WTC11 (cell line): ENCODE measurements at regions not wholly inside any gene's neighbourhood (a gene's known extent, or its start where the extent isn't known, plus 50 kb on each side); places are given as distances from the start of the nearest gene placed in this dataset.

Experiments
- ATAC-seq: fragments of 200-7000 bp; cut with Tn5 transposase; 2 replicates; pipeline ENCODE4 v1.10.0; 2021; ENCODE audit warnings: mild to moderate bottlenecking, moderate library complexity
- CTCF ChIA-PET: fragments of 300-600 bp; sonication (Branson Sonifier 250); formaldehyde crosslinking; loops from one replicate; lab custom pipeline; 2021; ENCODE audit warnings: antibody characterized with exemption; lab: Charles Lee
- POLR2A ChIA-PET: fragments of 350-600 bp; sonication (Branson Sonifier 250); formaldehyde crosslinking; loops from one replicate; lab custom pipeline; 2021; ENCODE audit warnings: antibody characterized with exemption; lab: Charles Lee
- DNase-seq: peaks from one replicate; pipeline ENCODE4 v3.0.0; 2021; ENCODE audit warnings: low spot score
- H3K27ac Mint-ChIP-seq: 2 replicates; pipeline ENCODE4 v1.8.0; 2021; ENCODE audit warnings: mixed read lengths
- H3K27me3 Mint-ChIP-seq: 2 replicates; pipeline ENCODE4 v1.8.0; 2021; ENCODE audit warnings: low read depth, mild to moderate bottlenecking, moderate library complexity, mixed read lengths
- H3K36me3 Mint-ChIP-seq: 2 replicates; pipeline ENCODE4 v1.8.0; 2021; ENCODE audit warnings: mixed read lengths
- H3K4me1 Mint-ChIP-seq: 2 replicates; pipeline ENCODE4 v1.8.0; 2022; ENCODE audit warnings: mixed read lengths
- H3K4me3 Mint-ChIP-seq: 2 replicates; pipeline ENCODE4 v1.8.0; 2021; ENCODE audit warnings: mild to moderate bottlenecking, moderate library complexity, mixed read lengths
- H3K9me3 Mint-ChIP-seq: 2 replicates; pipeline ENCODE4 v1.8.0; 2021; ENCODE audit warnings: mixed read lengths
- AFF4 ChIP-seq: sonication (generic); formaldehyde crosslinking; IDR thresholded peaks from 2 replicates; pipeline ENCODE4 v1.8.1; 2023; ENCODE audit warnings: mild to moderate bottlenecking, missing genetic modification reagents, borderline replicate concordance
- CREM ChIP-seq: sonication (generic); formaldehyde crosslinking; IDR thresholded peaks from 2 replicates; pipeline ENCODE4 v1.8.1; 2022; ENCODE audit warnings: mild to moderate bottlenecking, missing genetic modification reagents, moderate library complexity
- E2F4 ChIP-seq: sonication (generic); formaldehyde crosslinking; IDR thresholded peaks from 2 replicates; pipeline ENCODE4 v1.8.1; 2022; ENCODE audit warnings: low read depth, mild to moderate bottlenecking, moderate library complexity, missing genetic modification reagents, borderline replicate concordance
- FOXK1 ChIP-seq: sonication (generic); formaldehyde crosslinking; IDR thresholded peaks from 2 replicates; pipeline ENCODE4 v1.8.0; 2022; ENCODE audit warnings: mild to moderate bottlenecking, moderate library complexity, missing genetic modification reagents
- GTF2I ChIP-seq: fragments of 250-450 bp; sonication (Bioruptor Pico); conservative IDR thresholded peaks from 2 replicates; pipeline ENCODE4 v1.4.0; 2021; ENCODE audit warnings: mild to moderate bottlenecking
- HMGXB4 ChIP-seq: sonication (generic); formaldehyde crosslinking; IDR thresholded peaks from 2 replicates; pipeline ENCODE4 v1.8.1; 2023; ENCODE audit warnings: mild to moderate bottlenecking, moderate library complexity, missing genetic modification reagents
- MAX ChIP-seq: sonication (generic); formaldehyde crosslinking; IDR thresholded peaks from 2 replicates; pipeline ENCODE4 v1.8.0; 2022; ENCODE audit warnings: mild to moderate bottlenecking, missing genetic modification reagents
- MXD4 ChIP-seq: fragments of 250-450 bp; sonication (Bioruptor Pico); IDR thresholded peaks from 2 replicates; pipeline ENCODE4 v1.8.0; 2021; ENCODE audit warnings: mild to moderate bottlenecking, moderate library complexity, borderline replicate concordance
- PRDM15 ChIP-seq: sonication (generic); formaldehyde crosslinking; IDR thresholded peaks from 2 replicates; pipeline ENCODE4 v1.8.0; 2022; ENCODE audit warnings: missing genetic modification reagents
- SMAD3 ChIP-seq: sonication (generic); formaldehyde crosslinking; IDR thresholded peaks from 2 replicates; pipeline ENCODE4 v1.8.0; 2022; ENCODE audit warnings: missing genetic modification reagents, mild to moderate bottlenecking, borderline replicate concordance
- TCF7 ChIP-seq: sonication (generic); formaldehyde crosslinking; IDR thresholded peaks from 2 replicates; pipeline ENCODE4 v1.8.0; 2022; ENCODE audit warnings: mild to moderate bottlenecking, low read depth, missing genetic modification reagents, moderate library complexity
- ZBTB21 ChIP-seq: sonication (generic); formaldehyde crosslinking; IDR thresholded peaks from 2 replicates; pipeline ENCODE4 v1.8.1; 2023; ENCODE audit warnings: mild to moderate bottlenecking, missing genetic modification reagents, borderline replicate concordance
- ZNF232 ChIP-seq: sonication (generic); formaldehyde crosslinking; IDR thresholded peaks from 2 replicates; pipeline ENCODE4 v1.8.0; 2022; ENCODE audit warnings: mild to moderate bottlenecking, missing genetic modification reagents
- ZNF416 ChIP-seq: fragments of 250-450 bp; sonication (Bioruptor Pico); IDR thresholded peaks from 2 replicates; pipeline ENCODE4 v1.9.0; 2021; ENCODE audit warnings: mild to moderate bottlenecking, inconsistent platforms
- ZNF512 ChIP-seq: sonication (generic); formaldehyde crosslinking; IDR thresholded peaks from 2 replicates; pipeline ENCODE4 v1.8.1; 2022; ENCODE audit warnings: missing genetic modification reagents, borderline replicate concordance

- TF ChIP-seq ZNF512 (CRISPR knock-in tag), result no peak
- no peak for TF ChIP-seq HMGXB4 (CRISPR knock-in tag)
- TF ChIP-seq, all 79 proteins: peak for 0
Observed at GRCh38 chr6:7672066-7673062, 53.5 kb upstream of the BMP6 start (continued).

GRCh38 chr6:7673063-7673536 is 52.8 kb upstream of the BMP6 start:
- Mint-ChIP-seq H3K36me3 (no peaks in the 10 kb centered on the region), H3K4me1 (peaks cover 13% of the 10 kb centered on the region), H3K27ac (no peak overlapping the region), H3K27me3 (peaks cover 3% of the 10 kb centered on the region), H3K4me3 (peak overlapping the region; percentile 59), H3K9me3 (no peaks in the 10 kb centered on the region)
- ATAC-seq (peak; percentile 96), DNase-seq (peak; percentile 75)
- POLR2A ChIA-PET, result no interaction called here
- TF ChIP-seq MXD4, result no peak
- TF ChIP-seq FOXK1, result 0 out of 2 replicates have a peak, but pooled peaks have one; percentile 50
- no peak for TF ChIP-seq AFF4 (CRISPR knock-in tag)
- no peak for TF ChIP-seq ZNF416
- CTCF ChIA-PET, result interaction anchor here (0.6 to 3.4 kb wide), 16 partner anchors 12 to 409 kb away, joined by 3 to 17 read pairs (median 4); partner anchors contain the start of gene BMP6

GRCh38 chr6:7674291-7674690 is 51.6 kb upstream of the BMP6 start:
- Mint-ChIP-seq H3K4me1 (peaks cover 13% of the 10 kb centered on the region), H3K27ac (no peak overlapping the region), H3K4me3 (no peak overlapping the region), H3K36me3 (no peaks in the 10 kb centered on the region), H3K9me3 (no peaks in the 10 kb centered on the region), H3K27me3 (peaks cover 3% of the 10 kb centered on the region)
- ChIA-PET POLR2A (interaction anchor here (0.6 kb wide), 1 partner anchor 866 kb away, joined by 3 read pairs; no protein-coding TSS in a partner anchor), CTCF (interaction anchor here (1.3 to 3.4 kb wide), 4 partner anchors 49 to 318 kb away, joined by 3 to 17 read pairs (median 7); no protein-coding TSS in a partner anchor)
- no peak for DNase-seq
- no peak for ATAC-seq
- TF ChIP-seq E2F4 (CRISPR knock-in tag) (no peak), CREM (CRISPR knock-in tag) (no peak), GTF2I (no peak), HMGXB4 (CRISPR knock-in tag) (no peak), PRDM15 (CRISPR knock-in tag) (no peak), TCF7 (CRISPR knock-in tag) (no peak), ZBTB21 (CRISPR knock-in tag) (no peak), ZNF232 (CRISPR knock-in tag) (no peak), SMAD3 (no peak), MAX (CRISPR knock-in tag) (no peak)
